ENCODE measurements at regions not wholly inside any gene's neighbourhood (a gene's known extent, or its start where the extent isn't known, plus 50 kb on each side); places are given as distances from the start of the nearest gene placed in this dataset.

DNA sequence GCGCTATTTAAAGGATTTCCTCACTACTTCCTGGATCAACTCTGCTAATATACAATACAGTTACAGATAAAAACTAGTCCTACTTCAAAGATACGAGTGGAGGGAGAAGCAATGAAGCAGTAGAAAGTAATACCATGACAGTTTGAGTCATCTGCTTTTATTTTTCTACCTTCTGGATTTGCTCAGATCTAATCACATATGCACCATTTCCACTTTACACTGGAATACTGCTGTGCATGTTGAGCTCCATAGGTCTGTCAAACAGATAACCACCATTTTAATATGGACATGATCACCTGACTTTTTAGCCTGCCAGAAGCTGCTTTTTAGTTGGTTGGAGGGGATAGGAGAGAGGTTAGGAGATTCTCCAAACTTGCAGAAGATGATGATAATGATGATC lies 92.5 kb downstream of the MMUT start:
- in situ Hi-C loops (cut with HindIII; ENCODE audit: low pct_unique_long_range_greater_than_20kb, low sequenced_read_pairs): no loop called here
- no peak for DNase-seq (ENCODE audit: low read depth in 1 of 2, low spot score in 1 of 2)
- no peak for TF ChIP-seq JUND (IDR thresholded peaks at IDR 0.05; ENCODE audit: low read depth)

DNA sequence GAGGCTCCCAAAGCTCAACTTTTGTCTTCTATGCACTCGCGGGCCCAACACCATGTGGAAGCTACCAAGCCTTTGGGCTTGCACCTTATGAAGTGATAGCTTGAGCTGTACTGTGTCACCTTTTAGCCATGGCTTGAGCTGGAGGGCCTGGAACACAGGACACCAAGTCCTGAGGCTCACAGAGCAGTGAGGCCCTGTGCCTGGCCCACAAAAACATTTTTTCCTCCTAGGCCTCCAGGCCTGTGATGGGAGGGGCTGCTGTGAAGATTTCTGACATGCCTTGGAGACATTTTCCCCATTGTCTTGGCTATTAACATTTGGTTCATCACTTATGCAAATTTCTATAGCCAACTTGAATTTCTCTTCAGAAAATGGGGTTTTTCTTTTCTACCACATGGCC lies 96.5 kb downstream of the MMUT start:
- in situ Hi-C loops (cut with HindIII; ENCODE audit: low pct_unique_long_range_greater_than_20kb, low sequenced_read_pairs): no loop called here
- DNase-seq (ENCODE audit: low read depth in 1 of 2, low spot score in 1 of 2): no peak
- no peak for TF ChIP-seq JUND (IDR thresholded peaks at IDR 0.05; ENCODE audit: low read depth)

DNA sequence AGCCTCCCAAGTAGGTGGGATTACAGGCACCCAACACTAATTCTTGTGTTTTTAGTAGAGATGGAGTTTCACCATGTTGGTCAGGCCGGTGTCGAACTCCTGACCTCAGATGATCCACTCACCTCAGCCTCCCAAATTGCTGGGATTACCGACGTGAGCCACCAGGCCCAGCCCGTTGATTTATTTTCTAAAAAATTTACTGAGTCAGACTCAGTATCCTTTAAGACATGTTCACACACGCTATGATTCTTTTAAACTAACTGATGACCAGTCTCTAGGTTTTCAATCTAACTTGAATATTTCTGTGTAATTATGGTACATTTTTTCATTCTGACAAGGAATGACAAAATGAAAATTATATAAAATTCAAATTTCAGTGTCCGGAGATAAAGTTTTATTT lies 114.5 kb downstream of the MMUT start:
- DNase-seq (ENCODE audit: low read depth in 1 of 2, low spot score in 1 of 2): no peak
- TF ChIP-seq JUND (IDR thresholded peaks at IDR 0.05; ENCODE audit: low read depth): no peak
- in situ Hi-C loops (cut with HindIII; ENCODE audit: low pct_unique_long_range_greater_than_20kb, low sequenced_read_pairs): no loop called here

DNA sequence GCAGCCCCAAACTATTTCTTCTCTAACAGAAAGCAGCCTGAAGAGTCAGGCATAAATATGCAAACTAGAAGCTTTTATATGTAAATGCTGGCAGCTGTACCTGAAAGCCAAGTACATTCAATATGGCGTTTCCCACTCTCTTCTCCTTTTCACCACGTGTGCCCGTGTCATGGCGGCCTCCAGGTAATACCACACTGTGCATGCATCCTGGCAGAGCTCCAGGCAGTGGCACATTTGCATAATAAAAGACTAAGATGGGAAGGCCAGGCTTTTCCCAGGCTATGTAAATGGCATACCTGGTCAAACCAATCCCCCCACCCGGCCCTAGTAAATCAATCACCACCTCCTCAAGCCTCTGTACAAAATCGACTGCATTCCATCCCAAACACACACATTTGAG lies 120.6 kb downstream of the MMUT start:
- in situ Hi-C loops (cut with HindIII; ENCODE audit: low pct_unique_long_range_greater_than_20kb, low sequenced_read_pairs): no loop called here
- TF ChIP-seq JUND (IDR thresholded peaks at IDR 0.05; ENCODE audit: low read depth): no peak
- peak in 1 of 2 experiments; percentile 11 for DNase-seq (ENCODE audit: low read depth in 1 of 2, low spot score in 1 of 2)

DNA sequence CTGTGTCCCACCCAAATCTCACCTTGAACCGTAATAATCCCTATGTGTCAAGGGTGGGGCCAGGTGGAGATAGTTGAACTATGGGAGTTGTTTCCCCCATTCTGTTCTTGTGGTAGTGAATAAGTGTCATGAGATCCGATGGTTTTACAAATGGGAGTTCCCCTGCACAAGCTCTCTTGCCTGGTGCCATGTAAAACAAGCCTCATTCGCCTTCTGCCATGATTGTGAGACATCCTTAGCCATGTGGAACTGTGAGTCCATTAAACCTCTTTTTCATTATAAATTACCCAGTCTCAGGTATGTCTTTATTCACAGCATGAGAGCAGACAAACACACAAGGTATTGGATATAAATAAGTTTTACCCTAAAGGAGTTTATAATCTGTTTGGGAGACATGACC lies 121.2 kb downstream of the MMUT start:
- no peak for DNase-seq (ENCODE audit: low read depth in 1 of 2, low spot score in 1 of 2)
- in situ Hi-C loops (cut with HindIII; ENCODE audit: low pct_unique_long_range_greater_than_20kb, low sequenced_read_pairs): no loop called here
- TF ChIP-seq JUND (IDR thresholded peaks at IDR 0.05; ENCODE audit: low read depth): no peak

DNA sequence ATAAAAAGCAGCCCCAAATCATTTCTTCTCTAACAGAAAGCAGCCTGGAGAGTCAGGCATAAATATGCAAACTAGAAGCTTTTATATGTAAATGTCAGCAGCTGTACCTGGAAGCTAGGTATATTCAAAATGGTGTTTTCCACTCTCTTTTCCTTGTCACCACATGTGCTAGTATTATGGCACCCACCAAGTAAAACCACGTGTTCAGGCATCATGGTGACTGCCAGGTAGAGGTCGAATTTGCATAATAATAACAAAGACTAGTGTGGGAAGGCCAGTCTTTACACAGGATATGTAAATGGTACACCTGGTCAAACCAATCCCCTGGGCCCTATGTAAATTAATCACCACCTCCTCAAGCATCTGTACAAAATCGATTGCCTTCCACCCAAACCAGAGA lies 124.0 kb downstream of the MMUT start:
- in situ Hi-C loops (cut with HindIII; ENCODE audit: low pct_unique_long_range_greater_than_20kb, low sequenced_read_pairs): no loop called here
- no peak for TF ChIP-seq JUND (IDR thresholded peaks at IDR 0.05; ENCODE audit: low read depth)
- DNase-seq (ENCODE audit: low read depth in 1 of 2, low spot score in 1 of 2): no peak

DNA sequence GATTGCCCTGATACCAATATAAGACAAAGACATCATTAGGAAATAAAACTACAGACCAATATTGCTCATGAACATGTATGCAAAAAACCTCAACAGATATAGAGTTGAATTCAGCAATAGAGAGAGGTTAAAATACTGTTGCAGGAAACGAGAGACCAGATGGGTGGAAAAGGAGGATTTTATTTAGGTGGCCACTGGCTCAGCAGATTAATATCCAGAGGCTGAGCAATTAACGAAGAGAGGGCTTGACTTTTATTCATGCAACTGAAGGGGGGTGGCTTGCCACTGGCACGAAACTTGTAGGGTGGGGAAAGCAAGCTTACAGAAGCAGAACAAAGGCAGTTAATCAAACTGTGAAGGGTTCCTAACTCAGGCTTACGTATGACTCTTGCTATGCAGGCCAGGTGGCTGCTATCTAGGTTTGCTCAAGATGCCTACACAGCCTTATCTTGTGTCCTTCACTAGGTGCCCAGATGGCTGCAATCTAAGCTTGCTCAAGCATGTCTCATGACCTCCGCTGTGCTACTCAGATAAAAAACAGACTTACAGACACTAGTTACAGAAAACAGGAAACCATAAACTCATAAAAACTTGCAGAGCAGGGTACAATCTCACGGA lies 126.4 kb downstream of the MMUT start:
- TF ChIP-seq JUND (IDR thresholded peaks at IDR 0.05; ENCODE audit: low read depth): no peak
- DNase-seq (ENCODE audit: low read depth in 1 of 2, low spot score in 1 of 2): no peak
- in situ Hi-C loops (cut with HindIII; ENCODE audit: low pct_unique_long_range_greater_than_20kb, low sequenced_read_pairs): no loop called here

DNA sequence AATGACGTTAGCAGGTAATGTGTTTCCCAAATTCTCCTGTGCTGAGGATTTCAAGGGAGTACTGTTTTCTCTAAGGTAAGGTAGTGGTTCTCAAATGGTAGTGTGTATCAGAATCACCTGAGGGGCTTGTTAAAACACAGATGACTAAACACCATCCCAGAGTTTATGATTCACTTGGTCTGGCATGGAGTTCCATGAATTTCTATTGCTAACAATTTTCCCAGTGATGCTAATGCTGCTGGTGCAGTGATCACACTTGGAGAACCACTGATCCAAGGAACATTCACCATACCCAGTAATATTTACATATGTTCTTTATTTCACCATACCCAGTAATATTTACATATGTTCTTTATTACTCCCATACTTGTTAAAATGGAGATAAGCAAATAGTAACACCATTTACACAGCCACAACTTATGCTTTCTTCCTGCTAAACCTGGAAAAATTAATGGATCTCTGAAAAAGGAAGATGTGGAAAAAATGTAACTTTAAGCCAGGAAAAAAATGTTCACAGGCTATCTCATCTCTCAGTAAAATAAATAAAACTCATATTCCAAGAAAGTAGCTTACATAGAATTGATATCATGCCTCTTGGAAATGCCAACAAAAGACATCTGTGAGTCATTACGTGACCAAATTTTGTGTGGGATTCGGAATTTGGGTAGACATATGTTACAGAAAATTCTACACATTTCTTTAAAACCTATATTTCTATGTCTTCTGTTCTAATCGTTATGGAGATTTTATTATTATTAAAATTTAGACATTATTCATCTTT lies 129.5 kb downstream of the MMUT start:
- no peak for DNase-seq (ENCODE audit: low read depth in 1 of 2, low spot score in 1 of 2)
- no peak for TF ChIP-seq JUND (IDR thresholded peaks at IDR 0.05; ENCODE audit: low read depth)
- in situ Hi-C loops (cut with HindIII; ENCODE audit: low pct_unique_long_range_greater_than_20kb, low sequenced_read_pairs): no loop called here

DNA sequence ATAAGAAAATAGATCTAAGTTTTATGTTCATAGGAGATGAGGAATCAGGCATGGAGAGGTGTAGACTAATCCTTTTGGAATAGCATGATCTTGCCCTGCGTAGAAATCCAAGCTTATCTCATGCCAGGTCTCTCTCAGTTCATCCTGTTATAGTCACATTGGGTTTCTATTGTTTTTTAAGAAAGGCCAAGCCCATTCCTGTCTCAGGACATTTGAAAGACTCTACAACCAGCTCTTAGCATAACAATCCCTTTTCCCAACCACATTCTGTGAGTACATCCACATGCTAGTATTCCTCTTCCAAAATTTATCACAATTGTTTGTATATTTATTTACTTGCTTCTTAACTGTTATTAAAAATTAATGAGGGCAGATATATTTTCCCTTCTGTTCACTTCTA lies 130.3 kb downstream of the MMUT start:
- no peak for TF ChIP-seq JUND (IDR thresholded peaks at IDR 0.05; ENCODE audit: low read depth)
- no peak for DNase-seq (ENCODE audit: low read depth in 1 of 2, low spot score in 1 of 2)
- in situ Hi-C loops (cut with HindIII; ENCODE audit: low pct_unique_long_range_greater_than_20kb, low sequenced_read_pairs): no loop called here

DNA sequence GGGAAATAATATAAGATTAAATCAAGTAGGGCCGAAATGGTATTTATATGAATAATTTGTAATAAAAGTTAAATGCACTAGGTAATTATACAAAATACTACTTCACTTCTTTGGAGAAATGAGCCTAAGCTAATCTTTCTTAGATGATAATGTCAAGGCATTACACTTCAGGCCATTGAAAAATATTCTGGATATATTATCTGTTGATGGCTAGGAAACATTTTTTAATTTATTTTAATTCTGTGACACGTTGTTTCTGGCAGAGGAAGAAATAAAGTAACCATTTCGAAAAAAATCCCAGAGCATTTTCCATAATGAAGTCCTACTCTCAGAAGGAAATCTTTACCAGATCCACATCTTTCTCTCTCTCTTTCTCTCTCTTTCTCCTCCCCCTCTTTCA lies 133.9 kb downstream of the MMUT start:
- DNase-seq (ENCODE audit: low read depth in 1 of 2, low spot score in 1 of 2): no peak
- in situ Hi-C loops (cut with HindIII; ENCODE audit: low pct_unique_long_range_greater_than_20kb, low sequenced_read_pairs): no loop called here
- no peak for TF ChIP-seq JUND (IDR thresholded peaks at IDR 0.05; ENCODE audit: low read depth)

DNA sequence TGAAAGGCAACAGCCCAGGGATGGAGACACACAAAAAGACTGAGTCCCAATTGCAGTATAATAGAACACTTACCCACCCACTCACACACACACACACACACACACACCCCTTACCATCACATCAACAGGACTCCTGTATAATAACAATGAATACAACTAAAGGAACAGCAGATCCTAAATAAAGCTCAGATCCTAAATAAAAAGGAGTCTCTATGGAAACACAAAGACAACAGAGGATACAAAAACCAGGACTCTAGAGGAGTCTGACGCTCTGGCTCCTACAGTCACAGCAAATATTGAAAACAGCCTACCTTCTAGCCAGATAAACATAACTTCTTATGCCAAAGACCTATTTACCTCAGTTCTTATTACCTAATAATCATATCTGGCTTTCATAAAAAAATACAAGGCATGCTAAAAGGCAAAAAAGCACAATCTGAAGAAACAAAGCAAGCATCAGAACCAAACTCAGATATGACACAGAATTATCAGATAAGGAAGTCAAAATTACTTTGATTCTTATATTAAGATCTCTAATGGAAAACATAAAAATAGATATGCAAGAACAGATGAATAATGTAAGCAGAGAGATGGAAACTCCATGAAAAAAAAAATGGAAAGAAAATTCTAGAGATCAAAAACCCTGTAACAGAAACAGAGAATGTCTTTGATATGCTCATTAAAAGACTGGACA lies 134.9 kb downstream of the MMUT start:
- no peak for TF ChIP-seq JUND (IDR thresholded peaks at IDR 0.05; ENCODE audit: low read depth)
- no peak for DNase-seq (ENCODE audit: low read depth in 1 of 2, low spot score in 1 of 2)
- in situ Hi-C loops (cut with HindIII; ENCODE audit: low pct_unique_long_range_greater_than_20kb, low sequenced_read_pairs): no loop called here

DNA sequence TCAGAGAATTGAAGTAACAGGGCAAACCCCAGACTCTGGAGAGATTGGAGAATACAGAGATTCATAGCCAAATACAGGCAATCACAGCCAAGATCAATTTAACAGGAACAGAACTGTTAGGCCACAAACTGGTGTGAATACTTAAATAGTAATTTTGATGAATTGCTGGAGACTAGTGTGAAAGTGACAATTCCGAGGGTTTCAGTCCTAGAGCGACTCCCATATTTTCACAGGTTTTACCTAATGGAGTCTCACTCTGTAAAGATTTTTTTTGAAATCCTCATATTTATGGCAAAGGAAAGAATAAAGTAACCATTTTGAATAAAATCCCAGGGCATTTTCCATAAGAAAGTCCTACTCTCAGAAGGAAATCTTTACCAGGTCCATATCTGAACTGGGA lies 135.5 kb downstream of the MMUT start:
- in situ Hi-C loops (cut with HindIII; ENCODE audit: low pct_unique_long_range_greater_than_20kb, low sequenced_read_pairs): no loop called here
- DNase-seq (ENCODE audit: low read depth in 1 of 2, low spot score in 1 of 2): no peak
- TF ChIP-seq JUND (IDR thresholded peaks at IDR 0.05; ENCODE audit: low read depth): no peak

DNA sequence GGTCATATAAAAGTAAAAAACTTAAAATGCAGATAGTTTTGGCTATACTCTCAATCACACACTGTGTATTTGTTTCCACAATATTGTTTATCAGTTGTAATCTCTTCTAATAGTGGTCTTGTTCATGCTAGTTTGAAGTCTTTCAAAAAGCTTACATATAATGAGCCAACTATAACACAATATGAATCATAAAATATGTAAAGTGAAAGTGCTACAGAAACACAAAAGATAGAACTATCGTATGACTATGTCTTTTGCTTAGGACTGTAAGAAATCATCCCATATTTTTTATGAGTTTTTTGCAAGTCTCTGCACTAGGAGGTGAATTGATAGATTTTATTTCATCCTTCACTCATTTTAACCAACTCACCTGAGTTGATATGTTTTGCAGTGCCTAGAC lies 136.0 kb downstream of the MMUT start:
- in situ Hi-C loops (cut with HindIII; ENCODE audit: low pct_unique_long_range_greater_than_20kb, low sequenced_read_pairs): no loop called here
- TF ChIP-seq JUND (IDR thresholded peaks at IDR 0.05; ENCODE audit: low read depth): no peak
- DNase-seq (ENCODE audit: low read depth in 1 of 2, low spot score in 1 of 2): no peak

Measured in T47D (cell line).